ENCODE measurements at regions not wholly inside any gene's neighbourhood (a gene's known extent, or its start where the extent isn't known, plus 50 kb on each side); places are given as distances from the start of the nearest gene placed in this dataset.

DNA sequence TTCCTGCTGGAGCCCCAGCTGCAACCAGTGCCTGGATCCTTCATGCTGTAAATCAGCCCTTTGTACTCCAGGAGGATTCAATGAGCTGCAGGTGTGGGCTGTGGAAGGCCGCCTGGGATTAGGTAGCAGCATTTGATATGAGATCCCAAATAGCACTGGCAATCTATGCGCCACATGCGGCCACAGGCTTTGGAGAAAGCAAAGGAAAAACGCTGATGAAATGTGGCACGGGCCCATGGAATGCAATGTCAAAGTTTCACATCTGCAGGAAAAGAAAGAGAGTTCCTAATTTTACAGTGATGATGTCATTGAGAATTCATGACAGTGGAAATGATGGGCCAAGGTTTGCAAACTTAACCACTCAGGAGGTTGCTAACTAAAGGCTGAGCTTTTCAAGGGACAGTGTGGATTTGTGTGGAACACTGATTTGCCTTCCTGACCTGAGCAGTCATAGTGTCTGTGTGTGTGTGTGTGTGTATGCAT, 216.4 kb upstream of the OSR1 start:
- 41 to 48% (median 43%) methylated on average over 5 of the region's 5 CpGs for WGBS, 5 donors
- Histone ChIP-seq H3K9me3 (no peaks in the 10 kb centered on the region), H3K4me3 (no peak overlapping the region), H3K27ac (peak overlapping the region in 2 of 8 donors; percentile 29 to 33), H3K4me1 (peaks cover 0 to 25% (median 8%) of the 10 kb centered on the region in 6 donors), H3K27me3 (replicated peaks in 1 of 7) (peaks cover 0 to 14% (median 0%) of the 10 kb centered on the region in 7 donors), H3K36me3 (no peaks in the 10 kb centered on the region)
- intact Hi-C loops (cut with DNase I; ENCODE audit: low total_unique reads): no loop called here
- TF ChIP-seq POLR2AphosphoS5 (IDR thresholded peaks at IDR 0.05): no peak
- TF ChIP-seq, protein P1, sequence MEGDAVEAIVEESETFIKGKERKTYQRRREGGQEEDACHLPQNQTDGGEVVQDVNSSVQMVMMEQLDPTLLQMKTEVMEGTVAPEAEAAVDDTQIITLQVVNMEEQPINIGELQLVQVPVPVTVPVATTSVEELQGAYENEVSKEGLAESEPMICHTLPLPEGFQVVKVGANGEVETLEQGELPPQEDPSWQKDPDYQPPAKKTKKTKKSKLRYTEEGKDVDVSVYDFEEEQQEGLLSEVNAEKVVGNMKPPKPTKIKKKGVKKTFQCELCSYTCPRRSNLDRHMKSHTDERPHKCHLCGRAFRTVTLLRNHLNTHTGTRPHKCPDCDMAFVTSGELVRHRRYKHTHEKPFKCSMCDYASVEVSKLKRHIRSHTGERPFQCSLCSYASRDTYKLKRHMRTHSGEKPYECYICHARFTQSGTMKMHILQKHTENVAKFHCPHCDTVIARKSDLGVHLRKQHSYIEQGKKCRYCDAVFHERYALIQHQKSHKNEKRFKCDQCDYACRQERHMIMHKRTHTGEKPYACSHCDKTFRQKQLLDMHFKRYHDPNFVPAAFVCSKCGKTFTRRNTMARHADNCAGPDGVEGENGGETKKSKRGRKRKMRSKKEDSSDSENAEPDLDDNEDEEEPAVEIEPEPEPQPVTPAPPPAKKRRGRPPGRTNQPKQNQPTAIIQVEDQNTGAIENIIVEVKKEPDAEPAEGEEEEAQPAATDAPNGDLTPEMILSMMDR (IDR thresholded peaks at IDR 0.05 in 8 of 11, conservative IDR thresholded peaks at IDR 0.05 in 3 of 11): no peak
- no peak for DNase-seq

DNA sequence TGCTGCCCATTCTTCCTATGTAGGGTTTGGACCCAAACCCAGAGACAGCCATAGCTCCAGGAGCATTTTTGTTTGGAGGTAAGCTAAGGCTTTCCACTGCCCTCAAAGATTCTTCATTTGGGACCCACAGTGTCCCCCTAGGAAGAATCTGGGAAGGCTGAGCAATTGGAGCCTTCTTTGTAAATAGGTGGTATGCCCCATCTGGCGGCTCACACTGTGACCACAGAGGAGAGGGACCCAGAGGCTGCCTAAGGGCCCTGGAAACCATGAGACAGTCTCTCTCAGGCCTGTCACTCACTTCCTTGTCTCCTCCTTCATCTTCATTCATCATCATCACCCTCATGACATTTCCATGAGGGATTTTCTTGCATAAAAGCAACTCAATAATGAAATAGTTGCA, 215.4 kb upstream of the OSR1 start:
- Histone ChIP-seq H3K4me3 (no peak overlapping the region), H3K4me1 (peaks cover 0 to 19% (median 6%) of the 10 kb centered on the region in 6 donors), H3K9me3 (no peaks in the 10 kb centered on the region), H3K36me3 (no peaks in the 10 kb centered on the region), H3K27ac (no peak overlapping the region), H3K27me3 (replicated peaks in 1 of 7) (peaks cover 0 to 11% (median 0%) of the 10 kb centered on the region in 7 donors)
- WGBS, 5 donors: 69 to 95% (median 89%) methylated on average over 1 of the region's 1 CpG
- DNase-seq: no peak
- intact Hi-C loops (cut with DNase I; ENCODE audit: low total_unique reads): no loop called here
- TF ChIP-seq, protein P1 (IDR thresholded peaks at IDR 0.05 in 8 of 11, conservative IDR thresholded peaks at IDR 0.05 in 3 of 11): no peak

GRCh38 chr2:19571773-19572172, 213.3 kb upstream of the OSR1 start:
- DNase-seq: no peak
- peaks cover 0 to 11% (median 0%) of the 10 kb centered on the region in 7 donors for H3K27me3 ChIP-seq (replicated peaks in 1 of 7)
- TF ChIP-seq, protein P1 (IDR thresholded peaks at IDR 0.05 in 8 of 11, conservative IDR thresholded peaks at IDR 0.05 in 3 of 11): no peak
- TF ChIP-seq POLR2A (IDR thresholded peaks at IDR 0.05) (no peak), POLR2AphosphoS5 (IDR thresholded peaks at IDR 0.05) (no peak)
- intact Hi-C loops (cut with DNase I; ENCODE audit: low total_unique reads): no loop called here
- H3K27ac ChIP-seq: no peak overlapping the region
- H3K4me3 ChIP-seq: no peak overlapping the region
- peaks cover 0 to 19% (median 6%) of the 10 kb centered on the region in 6 donors for H3K4me1 ChIP-seq
- WGBS, 5 donors: 76 to 90% (median 86%) methylated on average over 4 of the region's 4 CpGs
- no peaks in the 10 kb centered on the region for H3K9me3 ChIP-seq
- no peaks in the 10 kb centered on the region for H3K36me3 ChIP-seq

- Histone ChIP-seq H3K4me1 (peaks cover 0 to 4% (median 0%) of the 10 kb centered on the region in 6 donors), H3K27me3 (replicated peaks in 1 of 7) (peaks cover 0 to 7% (median 0%) of the 10 kb centered on the region in 7 donors), H3K27ac (no peak overlapping the region), H3K9me3 (no peaks in the 10 kb centered on the region), H3K4me3 (no peak overlapping the region), H3K36me3 (no peaks in the 10 kb centered on the region)
- no peak for TF ChIP-seq POLR2A (IDR thresholded peaks at IDR 0.05)
- TF ChIP-seq, protein P1 (IDR thresholded peaks at IDR 0.05 in 8 of 11, conservative IDR thresholded peaks at IDR 0.05 in 3 of 11): no peak
- no peak for TF ChIP-seq POLR2AphosphoS5 (IDR thresholded peaks at IDR 0.05)
- intact Hi-C loops (cut with DNase I; ENCODE audit: low total_unique reads): no loop called here
- DNase-seq: no peak
- 55 to 74% (median 62%) methylated on average over 3 of the region's 3 CpGs for WGBS, 5 donors
These were observed 210.9 kb upstream of the OSR1 start for GRCh38 chr2:19569300-19569791.
